HEK293T (cell line): ENCODE measurements at regions not wholly inside any gene's neighbourhood (a gene's known extent, or its start where the extent isn't known, plus 50 kb on each side); places are given as distances from the start of the nearest gene placed in this dataset.

Source experiments
- CTCF ChIA-PET: fragments of 350-600 bp; formaldehyde crosslinking; extraction: SDS; loops from one replicate; lab custom pipeline; 2021; ENCODE audit warnings: antibody characterized with exemption, inconsistent platforms; lab: Yijun Ruan, JAX
- POLR2A ChIA-PET: fragments of 350-600 bp; formaldehyde crosslinking; extraction: SDS; loops from one replicate; lab custom pipeline; 2020; ENCODE audit warnings: antibody characterized with exemption, inconsistent platforms; lab: Yijun Ruan, JAX
- DNase-seq: peaks from one replicate; pipeline ENCODE4 v3.0.0; 2012; ENCODE audit warnings: mixed read lengths; ENCODE audit errors: extremely low spot score
- ARNT ChIP-seq: fragments of 450-650 bp; IDR thresholded peaks from 2 replicates; pipeline ENCODE4 v1.6.1; 2017; ENCODE audit warnings: mild to moderate bottlenecking
- BHLHE40 ChIP-seq: fragments of 450-650 bp; IDR thresholded peaks from 2 replicates; pipeline ENCODE4 v1.6.1; 2016; ENCODE audit warnings: mild to moderate bottlenecking, moderate library complexity, borderline replicate concordance
- CTBP1 ChIP-seq: fragments of 450-650 bp; IDR thresholded peaks from 2 replicates; pipeline ENCODE4 v1.6.1; 2016; ENCODE audit warnings: borderline replicate concordance
- ELF4 ChIP-seq: fragments of 450-650 bp; IDR thresholded peaks from 2 replicates; pipeline ENCODE4 v1.6.1; 2017; ENCODE audit warnings: antibody characterized with exemption
- FOXA1 ChIP-seq: fragments of 450-650 bp; IDR thresholded peaks from 2 replicates; pipeline ENCODE4 v1.6.1; 2016; ENCODE audit warnings: mild to moderate bottlenecking
- FOXK2 ChIP-seq: fragments of 450-650 bp; IDR thresholded peaks from 2 replicates; pipeline ENCODE4 v1.6.1; 2016; ENCODE audit warnings: mild to moderate bottlenecking
- FOXM1 ChIP-seq: fragments of 450-650 bp; IDR thresholded peaks from 2 replicates; pipeline ENCODE4 v1.6.1; 2017; ENCODE audit warnings: mild to moderate bottlenecking, borderline replicate concordance
- HDGF ChIP-seq: fragments of 450-650 bp; IDR thresholded peaks from 2 replicates; pipeline ENCODE4 v1.6.1; 2017; ENCODE audit warnings: antibody characterized with exemption, borderline replicate concordance
- L3MBTL2 ChIP-seq: fragments of 450-650 bp; conservative IDR thresholded peaks from 2 replicates; pipeline ENCODE4 v1.6.1; 2016; ENCODE audit warnings: mild to moderate bottlenecking
- LEF1 ChIP-seq: fragments of 450-650 bp; IDR thresholded peaks from 2 replicates; pipeline ENCODE4 v1.6.1; 2017; ENCODE audit warnings: mild to moderate bottlenecking, borderline replicate concordance
- NFRKB ChIP-seq: fragments of 450-650 bp; IDR thresholded peaks from 2 replicates; pipeline ENCODE4 v1.6.1; 2016; ENCODE audit warnings: mild to moderate bottlenecking, moderate library complexity
- SP1 ChIP-seq: fragments of 450-650 bp; IDR thresholded peaks from 2 replicates; pipeline ENCODE4 v1.6.1; 2017
- SUZ12 ChIP-seq: fragments of 450-650 bp; IDR thresholded peaks from 2 replicates; pipeline ENCODE4 v1.6.1; 2016; ENCODE audit warnings: mild to moderate bottlenecking
- TARDBP ChIP-seq: fragments of 450-650 bp; IDR thresholded peaks from 2 replicates; pipeline ENCODE4 v1.6.1; 2016
- ZNF384 ChIP-seq: fragments of 450-650 bp; IDR thresholded peaks from 2 replicates; pipeline ENCODE4 v1.6.1; 2016
- TF ChIP-seq, protein P1 (sequence below): fragments of 450-650 bp; IDR thresholded peaks from 2 replicates; pipeline ENCODE4 v1.6.1; 2016

DNA sequence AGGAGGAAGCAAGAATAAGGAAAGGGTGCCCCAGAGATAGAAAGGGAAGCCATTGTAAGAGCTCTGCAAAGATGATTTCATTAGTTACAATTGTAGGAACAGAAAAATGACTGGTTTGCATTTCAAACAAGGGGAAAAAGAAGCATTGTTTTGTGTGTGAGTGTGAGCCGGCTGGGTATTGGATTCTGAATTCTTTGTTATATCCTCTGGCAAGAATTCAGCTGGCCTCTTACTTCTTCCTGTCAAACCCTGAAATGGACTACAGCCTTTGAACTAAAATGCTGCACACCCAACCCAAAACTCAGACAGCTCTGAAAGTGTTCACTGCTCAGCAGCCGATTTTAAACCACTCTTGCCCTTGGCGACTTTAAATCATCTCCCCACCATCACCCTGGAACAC lies 461.3 kb downstream of the PMP22 start:
- TF ChIP-seq, protein P1, sequence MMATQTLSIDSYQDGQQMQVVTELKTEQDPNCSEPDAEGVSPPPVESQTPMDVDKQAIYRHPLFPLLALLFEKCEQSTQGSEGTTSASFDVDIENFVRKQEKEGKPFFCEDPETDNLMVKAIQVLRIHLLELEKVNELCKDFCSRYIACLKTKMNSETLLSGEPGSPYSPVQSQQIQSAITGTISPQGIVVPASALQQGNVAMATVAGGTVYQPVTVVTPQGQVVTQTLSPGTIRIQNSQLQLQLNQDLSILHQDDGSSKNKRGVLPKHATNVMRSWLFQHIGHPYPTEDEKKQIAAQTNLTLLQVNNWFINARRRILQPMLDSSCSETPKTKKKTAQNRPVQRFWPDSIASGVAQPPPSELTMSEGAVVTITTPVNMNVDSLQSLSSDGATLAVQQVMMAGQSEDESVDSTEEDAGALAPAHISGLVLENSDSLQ, result no peak
- TF ChIP-seq ELF4, result no peak
- no peak for TF ChIP-seq FOXK2
- no peak for TF ChIP-seq BHLHE40
- TF ChIP-seq SUZ12, result no peak
- no peak for TF ChIP-seq CTBP1
- no peak for TF ChIP-seq ARNT
- TF ChIP-seq NFRKB, result no peak
- no peak for TF ChIP-seq ZNF384
- TF ChIP-seq FOXA1, result no peak
- no peak for TF ChIP-seq SP1
- TF ChIP-seq LEF1, result no peak
- no peak for TF ChIP-seq L3MBTL2
- TF ChIP-seq HDGF, result no peak
- TF ChIP-seq FOXM1, result no peak
- no peak for TF ChIP-seq TARDBP
- ChIA-PET POLR2A (no interaction called here), CTCF (no interaction called here)
- no peak for DNase-seq

DNA sequence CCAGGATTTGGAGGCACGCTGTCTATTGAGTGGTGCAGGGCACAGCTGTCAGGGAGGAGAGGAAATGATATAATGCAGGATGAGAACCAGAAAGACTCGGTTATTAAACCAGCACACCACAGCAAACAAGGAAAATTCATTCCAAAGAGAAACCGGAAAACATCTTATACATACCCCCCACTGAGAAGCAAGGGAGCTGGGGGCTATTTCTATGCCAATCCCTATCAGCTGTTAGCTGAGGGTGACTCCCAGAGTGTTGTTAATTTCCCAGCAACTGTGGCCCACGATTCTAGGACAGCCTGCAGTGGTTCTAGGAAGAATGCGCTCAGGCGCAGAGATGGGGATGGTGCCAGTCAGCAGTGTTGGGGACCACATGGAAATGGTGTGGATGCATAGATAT lies 467.3 kb downstream of the PMP22 start:
- CTCF ChIA-PET, result no interaction called here
- no peak for TF ChIP-seq HDGF
- TF ChIP-seq FOXA1, result no peak
- no peak for TF ChIP-seq ARNT
- no peak for TF ChIP-seq NFRKB
- TF ChIP-seq ZNF384, result no peak
- no peak for TF ChIP-seq L3MBTL2
- no peak for TF ChIP-seq ELF4
- no peak for TF ChIP-seq BHLHE40
- no peak for TF ChIP-seq TARDBP
- no peak for TF ChIP-seq SP1
- TF ChIP-seq FOXM1, result no peak
- TF ChIP-seq FOXK2, result no peak
- no peak for TF ChIP-seq LEF1
- TF ChIP-seq SUZ12, result no peak
- TF ChIP-seq CTBP1, result no peak
- TF ChIP-seq, protein P1, result no peak
- POLR2A ChIA-PET, result no interaction called here
- DNase-seq, result no peak

DNA sequence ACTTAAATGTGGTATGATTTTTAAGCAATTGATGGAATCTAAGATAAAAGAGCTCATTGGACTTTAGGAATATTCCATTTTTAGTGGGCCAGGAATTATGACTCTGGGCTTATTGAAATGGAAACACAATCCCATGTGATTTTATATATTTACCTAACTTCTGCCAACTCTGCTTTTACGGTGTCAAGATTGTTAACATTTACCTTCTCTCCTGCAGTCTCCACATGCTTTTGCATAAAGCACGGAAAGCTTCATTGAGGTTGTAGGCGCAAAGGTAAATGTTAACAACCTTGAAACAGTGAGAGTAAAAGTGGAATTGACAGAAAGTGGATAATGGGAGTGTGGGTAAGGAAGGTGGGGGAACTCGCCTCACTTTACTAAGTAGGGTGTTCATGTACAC lies 468.1 kb downstream of the PMP22 start:
- POLR2A ChIA-PET, result no interaction called here
- CTCF ChIA-PET, result no interaction called here
- no peak for DNase-seq
- TF ChIP-seq FOXK2, result no peak
- no peak for TF ChIP-seq TARDBP
- TF ChIP-seq ZNF384, result no peak
- no peak for TF ChIP-seq FOXM1
- no peak for TF ChIP-seq ELF4
- TF ChIP-seq NFRKB, result no peak
- no peak for TF ChIP-seq LEF1
- no peak for TF ChIP-seq HDGF
- TF ChIP-seq FOXA1, result no peak
- TF ChIP-seq, protein P1, result no peak

DNA sequence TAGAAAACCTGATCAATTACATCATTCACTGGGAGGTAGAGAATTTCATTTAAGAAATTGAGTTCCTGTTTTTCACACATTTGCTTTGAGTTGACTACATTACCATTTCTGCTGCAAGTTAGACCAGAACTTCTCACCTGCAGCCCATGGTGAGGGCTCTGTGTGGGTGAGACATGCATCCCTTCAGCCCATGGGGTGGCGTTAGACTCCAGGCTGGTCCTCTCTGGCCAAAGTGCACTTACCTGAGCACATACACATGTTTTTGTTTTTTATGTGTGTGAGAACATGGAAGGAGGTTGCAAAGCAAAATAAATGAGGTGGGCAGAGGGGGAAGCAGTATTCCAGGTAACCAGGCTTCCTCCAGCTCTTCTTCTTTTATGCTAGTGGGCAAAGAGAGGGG lies 470.2 kb downstream of the PMP22 start:
- DNase-seq, result no peak
- CTCF ChIA-PET, result no interaction called here
- POLR2A ChIA-PET, result no interaction called here
- TF ChIP-seq L3MBTL2 (no peak), FOXK2 (no peak), CTBP1 (no peak), SUZ12 (no peak), TARDBP (no peak), FOXA1 (no peak), SP1 (no peak), BHLHE40 (no peak), ARNT (no peak), HDGF (no peak), LEF1 (no peak), ZNF384 (no peak), NFRKB (no peak), ELF4 (no peak), FOXM1 (no peak)
- TF ChIP-seq, protein P1, result no peak

DNA sequence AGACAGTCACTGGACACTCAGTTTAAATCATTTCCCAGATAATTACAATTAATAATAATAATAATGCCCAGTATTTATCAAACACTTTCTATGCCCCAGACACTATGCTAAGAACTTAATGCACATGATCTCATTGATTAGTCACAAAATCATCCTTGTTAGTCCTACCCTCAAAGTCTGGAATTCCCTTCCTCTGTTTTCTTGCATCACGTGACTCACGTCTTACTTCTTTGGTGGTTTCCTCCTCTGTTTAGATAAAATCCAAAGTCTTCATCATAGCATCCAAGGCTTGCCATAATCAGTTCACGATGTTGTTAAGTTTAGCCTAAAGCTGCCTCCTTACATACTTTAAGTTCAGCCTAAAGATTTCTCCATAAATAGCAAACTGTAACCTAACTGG lies 471.9 kb downstream of the PMP22 start:
- POLR2A ChIA-PET, result no interaction called here
- TF ChIP-seq SUZ12 (no peak), CTBP1 (no peak), FOXM1 (no peak), ELF4 (no peak), ARNT (no peak), BHLHE40 (no peak), FOXA1 (no peak), L3MBTL2 (no peak), NFRKB (no peak), SP1 (no peak)
- no peak for DNase-seq
- CTCF ChIA-PET, result no interaction called here

DNA sequence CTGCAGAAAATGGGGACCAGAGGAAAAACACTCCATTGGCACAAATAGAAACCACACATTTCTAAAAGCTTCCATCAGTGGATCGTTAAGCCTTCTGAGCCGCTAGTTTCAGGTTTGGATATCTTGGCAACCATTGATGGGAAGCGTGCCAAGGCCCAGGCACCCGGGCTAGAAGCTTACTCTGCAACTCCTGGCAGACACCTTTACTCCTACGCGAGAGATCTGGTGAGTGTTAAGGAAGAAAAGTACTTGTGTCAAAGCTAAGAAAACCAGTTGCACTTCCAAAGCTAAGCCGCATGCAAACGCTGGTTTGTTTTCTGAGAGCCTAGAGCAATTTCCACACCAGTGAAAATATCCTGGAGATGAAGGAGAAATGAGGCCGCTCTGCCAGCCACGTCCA lies 472.4 kb downstream of the PMP22 start:
- CTCF ChIA-PET, result no interaction called here
- no peak for DNase-seq
- POLR2A ChIA-PET, result no interaction called here
- TF ChIP-seq ARNT, result no peak
- TF ChIP-seq ZNF384, result no peak
- TF ChIP-seq, protein P1, result no peak
- TF ChIP-seq TARDBP, result no peak
- TF ChIP-seq SP1, result no peak
- TF ChIP-seq ELF4, result no peak
- TF ChIP-seq L3MBTL2, result no peak
- no peak for TF ChIP-seq LEF1
- TF ChIP-seq FOXM1, result no peak
- TF ChIP-seq SUZ12, result no peak
- no peak for TF ChIP-seq NFRKB
- TF ChIP-seq FOXK2, result no peak
- no peak for TF ChIP-seq BHLHE40
- TF ChIP-seq CTBP1, result no peak
- TF ChIP-seq HDGF, result no peak
- no peak for TF ChIP-seq FOXA1
